ENCODE measurements at regions not wholly inside any gene's neighbourhood (a gene's known extent, or its start where the extent isn't known, plus 50 kb on each side); places are given as distances from the start of the nearest gene placed in this dataset.

GRCh38 chr3:66598168-66598567 is 97.3 kb upstream of the LRIG1 start:
- TF ChIP-seq, protein P1, sequence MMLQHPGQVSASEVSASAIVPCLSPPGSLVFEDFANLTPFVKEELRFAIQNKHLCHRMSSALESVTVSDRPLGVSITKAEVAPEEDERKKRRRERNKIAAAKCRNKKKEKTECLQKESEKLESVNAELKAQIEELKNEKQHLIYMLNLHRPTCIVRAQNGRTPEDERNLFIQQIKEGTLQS (IDR thresholded peaks at IDR 0.05) = no peak
- TF ChIP-seq, protein P2, sequence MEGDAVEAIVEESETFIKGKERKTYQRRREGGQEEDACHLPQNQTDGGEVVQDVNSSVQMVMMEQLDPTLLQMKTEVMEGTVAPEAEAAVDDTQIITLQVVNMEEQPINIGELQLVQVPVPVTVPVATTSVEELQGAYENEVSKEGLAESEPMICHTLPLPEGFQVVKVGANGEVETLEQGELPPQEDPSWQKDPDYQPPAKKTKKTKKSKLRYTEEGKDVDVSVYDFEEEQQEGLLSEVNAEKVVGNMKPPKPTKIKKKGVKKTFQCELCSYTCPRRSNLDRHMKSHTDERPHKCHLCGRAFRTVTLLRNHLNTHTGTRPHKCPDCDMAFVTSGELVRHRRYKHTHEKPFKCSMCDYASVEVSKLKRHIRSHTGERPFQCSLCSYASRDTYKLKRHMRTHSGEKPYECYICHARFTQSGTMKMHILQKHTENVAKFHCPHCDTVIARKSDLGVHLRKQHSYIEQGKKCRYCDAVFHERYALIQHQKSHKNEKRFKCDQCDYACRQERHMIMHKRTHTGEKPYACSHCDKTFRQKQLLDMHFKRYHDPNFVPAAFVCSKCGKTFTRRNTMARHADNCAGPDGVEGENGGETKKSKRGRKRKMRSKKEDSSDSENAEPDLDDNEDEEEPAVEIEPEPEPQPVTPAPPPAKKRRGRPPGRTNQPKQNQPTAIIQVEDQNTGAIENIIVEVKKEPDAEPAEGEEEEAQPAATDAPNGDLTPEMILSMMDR (IDR thresholded peaks at IDR 0.05; ENCODE audit: low read depth, low read length, missing input control) = no peak

Data from liver (tissue), 3 donors.